Activated naive CD4-positive, alpha-beta T cell treated with anti-CD3 and anti-CD28 coated beads for 36 hours (primary cell): ENCODE measurements at regions not wholly inside any gene's neighbourhood (a gene's known extent, or its start where the extent isn't known, plus 50 kb on each side); places are given as distances from the start of the nearest gene placed in this dataset.

Experiments used
- CTCF ChIA-PET: fragments of 350-600 bp; sonication (Branson Sonifier 250); formaldehyde crosslinking; loops from one replicate; lab custom pipeline; 2021; ENCODE audit warnings: antibody characterized with exemption; lab: Charles Lee
- DNase-seq: peaks from one replicate; pipeline ENCODE4 v3.0.0-alpha.2; 2020
- H3K27ac Mint-ChIP-seq: one replicate; pipeline ENCODE4 v1.8.0; 2021; ENCODE audit warnings: mild to moderate bottlenecking, mixed read lengths
- H3K27me3 Mint-ChIP-seq: one replicate; pipeline ENCODE4 v1.8.0; 2021; ENCODE audit warnings: low read depth, mixed read lengths
- H3K36me3 Mint-ChIP-seq: one replicate; pipeline ENCODE4 v1.8.0; 2021; ENCODE audit warnings: low read depth, mixed read lengths
- H3K4me1 Mint-ChIP-seq: one replicate; pipeline ENCODE4 v1.8.0; 2021; ENCODE audit warnings: low read depth, mixed read lengths
- H3K4me3 Mint-ChIP-seq: one replicate; pipeline ENCODE4 v1.8.0; 2021; ENCODE audit warnings: mild to moderate bottlenecking, moderate library complexity, mixed read lengths
- H3K9me3 Mint-ChIP-seq: one replicate; pipeline ENCODE4 v1.8.0; 2021; ENCODE audit warnings: mixed read lengths
- intact Hi-C: fragments of 100-400 bp; cut with micrococcal nuclease; formaldehyde crosslinking; loops from one replicate; pipeline ENCODE4 v1.15.1; 2023

GRCh38 chr9:13651969-13652663 lies 372.6 kb upstream of the MPDZ start:
- Mint-ChIP-seq H3K4me1 (no peaks in the 10 kb centered on the region), H3K9me3 (peaks cover 18% of the 10 kb centered on the region), H3K27me3 (no peaks in the 10 kb centered on the region), H3K4me3 (no peak overlapping the region), H3K36me3 (no peaks in the 10 kb centered on the region), H3K27ac (no peak overlapping the region)
- CTCF ChIA-PET: interaction anchor here (0.7 kb wide), 1 partner anchor 544 kb away, joined by 3 read pairs; no protein-coding TSS in a partner anchor
- no peak for DNase-seq
- intact Hi-C loops: no loop called here

- no peaks in the 10 kb centered on the region for H3K27me3 Mint-ChIP-seq
- H3K36me3 Mint-ChIP-seq: no peaks in the 10 kb centered on the region
- peaks cover 18% of the 10 kb centered on the region for H3K9me3 Mint-ChIP-seq
- CTCF ChIA-PET: interaction anchor here (0.7 kb wide), 1 partner anchor 544 kb away, joined by 3 read pairs; no protein-coding TSS in a partner anchor
- no peak overlapping the region for H3K4me3 Mint-ChIP-seq
- no peak for DNase-seq
- no peaks in the 10 kb centered on the region for H3K4me1 Mint-ChIP-seq
- H3K27ac Mint-ChIP-seq: no peak overlapping the region
- intact Hi-C loops: no loop called here
Observed at GRCh38 chr9:13651526-13651925, 372.0 kb upstream of the MPDZ start.

- no peaks in the 10 kb centered on the region for H3K4me1 Mint-ChIP-seq
- no peak overlapping the region for H3K4me3 Mint-ChIP-seq
- no peak for DNase-seq
- H3K9me3 Mint-ChIP-seq: peaks cover 18% of the 10 kb centered on the region
- no peaks in the 10 kb centered on the region for H3K27me3 Mint-ChIP-seq
- H3K27ac Mint-ChIP-seq: no peak overlapping the region
- H3K36me3 Mint-ChIP-seq: no peaks in the 10 kb centered on the region
- CTCF ChIA-PET: no interaction called here
- intact Hi-C loops: no loop called here
Observed at GRCh38 chr9:13648676-13649075, 369.2 kb upstream of the MPDZ start.

- CTCF ChIA-PET: no interaction called here
- no peaks in the 10 kb centered on the region for H3K36me3 Mint-ChIP-seq
- H3K4me3 Mint-ChIP-seq: no peak overlapping the region
- H3K9me3 Mint-ChIP-seq: peaks cover 18% of the 10 kb centered on the region
- H3K4me1 Mint-ChIP-seq: no peaks in the 10 kb centered on the region
- H3K27me3 Mint-ChIP-seq: no peaks in the 10 kb centered on the region
- no peak for DNase-seq
- intact Hi-C loops: no loop called here
- no peak overlapping the region for H3K27ac Mint-ChIP-seq
Observed at GRCh38 chr9:13648068-13648467, 368.6 kb upstream of the MPDZ start.

- Mint-ChIP-seq H3K27me3 (no peaks in the 10 kb centered on the region), H3K27ac (no peak overlapping the region), H3K4me3 (no peak overlapping the region), H3K4me1 (no peaks in the 10 kb centered on the region), H3K9me3 (peaks cover 13% of the 10 kb centered on the region), H3K36me3 (no peaks in the 10 kb centered on the region)
- intact Hi-C loops: no loop called here
- DNase-seq: no peak
- CTCF ChIA-PET: no interaction called here
Observed at GRCh38 chr9:13646500-13647021, 367.1 kb upstream of the MPDZ start.

GRCh38 chr9:13645557-13645956 lies 366.1 kb upstream of the MPDZ start:
- no peaks in the 10 kb centered on the region for H3K36me3 Mint-ChIP-seq
- intact Hi-C loops: no loop called here
- H3K27ac Mint-ChIP-seq: no peak overlapping the region
- peaks cover 11% of the 10 kb centered on the region for H3K9me3 Mint-ChIP-seq
- no peaks in the 10 kb centered on the region for H3K27me3 Mint-ChIP-seq
- H3K4me3 Mint-ChIP-seq: no peak overlapping the region
- DNase-seq: no peak
- CTCF ChIA-PET: no interaction called here
- no peaks in the 10 kb centered on the region for H3K4me1 Mint-ChIP-seq

GRCh38 chr9:13644675-13645074 lies 365.2 kb upstream of the MPDZ start:
- intact Hi-C loops: no loop called here
- DNase-seq: no peak
- no peak overlapping the region for H3K27ac Mint-ChIP-seq
- no peaks in the 10 kb centered on the region for H3K4me1 Mint-ChIP-seq
- CTCF ChIA-PET: no interaction called here
- no peaks in the 10 kb centered on the region for H3K27me3 Mint-ChIP-seq
- H3K4me3 Mint-ChIP-seq: no peak overlapping the region
- H3K9me3 Mint-ChIP-seq: peaks cover 11% of the 10 kb centered on the region
- no peaks in the 10 kb centered on the region for H3K36me3 Mint-ChIP-seq

- intact Hi-C loops: no loop called here
- Mint-ChIP-seq H3K4me1 (no peaks in the 10 kb centered on the region), H3K27ac (no peak overlapping the region), H3K27me3 (no peaks in the 10 kb centered on the region), H3K4me3 (no peak overlapping the region), H3K36me3 (no peaks in the 10 kb centered on the region), H3K9me3 (peaks cover 1% of the 10 kb centered on the region)
- no peak for DNase-seq
- CTCF ChIA-PET: no interaction called here
Observed at GRCh38 chr9:13642646-13643045, 363.2 kb upstream of the MPDZ start.

GRCh38 chr9:13629067-13629466 lies 349.6 kb upstream of the MPDZ start:
- CTCF ChIA-PET: no interaction called here
- Mint-ChIP-seq H3K27me3 (no peaks in the 10 kb centered on the region), H3K4me1 (no peaks in the 10 kb centered on the region), H3K36me3 (no peaks in the 10 kb centered on the region), H3K27ac (no peak overlapping the region), H3K4me3 (no peak overlapping the region), H3K9me3 (peaks cover 7% of the 10 kb centered on the region)
- intact Hi-C loops: no loop called here
- no peak for DNase-seq

GRCh38 chr9:13628526-13628925 lies 349.0 kb upstream of the MPDZ start:
- H3K9me3 Mint-ChIP-seq: peaks cover 7% of the 10 kb centered on the region
- H3K4me3 Mint-ChIP-seq: no peak overlapping the region
- H3K27ac Mint-ChIP-seq: no peak overlapping the region
- H3K27me3 Mint-ChIP-seq: no peaks in the 10 kb centered on the region
- CTCF ChIA-PET: no interaction called here
- intact Hi-C loops: no loop called here
- no peak for DNase-seq
- no peaks in the 10 kb centered on the region for H3K36me3 Mint-ChIP-seq
- no peaks in the 10 kb centered on the region for H3K4me1 Mint-ChIP-seq

- Mint-ChIP-seq H3K9me3 (peaks cover 5% of the 10 kb centered on the region), H3K4me3 (no peak overlapping the region), H3K27me3 (no peaks in the 10 kb centered on the region), H3K4me1 (no peaks in the 10 kb centered on the region), H3K36me3 (no peaks in the 10 kb centered on the region), H3K27ac (no peak overlapping the region)
- no peak for DNase-seq
- CTCF ChIA-PET: no interaction called here
- intact Hi-C loops: no loop called here
Observed at GRCh38 chr9:13627502-13627901, 348.0 kb upstream of the MPDZ start.

- no peaks in the 10 kb centered on the region for H3K4me1 Mint-ChIP-seq
- H3K9me3 Mint-ChIP-seq: peaks cover 5% of the 10 kb centered on the region
- intact Hi-C loops: no loop called here
Observed at GRCh38 chr9:13627071-13627470, 347.6 kb upstream of the MPDZ start.

GRCh38 chr9:13626601-13627000 lies 347.1 kb upstream of the MPDZ start:
- Mint-ChIP-seq H3K4me1 (no peaks in the 10 kb centered on the region), H3K27me3 (no peaks in the 10 kb centered on the region), H3K27ac (no peak overlapping the region), H3K4me3 (no peak overlapping the region), H3K9me3 (peaks cover 2% of the 10 kb centered on the region), H3K36me3 (no peaks in the 10 kb centered on the region)
- CTCF ChIA-PET: no interaction called here
- intact Hi-C loops: no loop called here
- no peak for DNase-seq

More at GRCh38 chr9:13627071-13627470, 347.6 kb upstream of the MPDZ start:
- no peak overlapping the region for H3K4me3 Mint-ChIP-seq
- H3K36me3 Mint-ChIP-seq: no peaks in the 10 kb centered on the region
- DNase-seq: no peak
- no peaks in the 10 kb centered on the region for H3K27me3 Mint-ChIP-seq
- no peak overlapping the region for H3K27ac Mint-ChIP-seq
- CTCF ChIA-PET: no interaction called here
